GM12878 (cell line): ENCODE measurements at regions not wholly inside any gene's neighbourhood (a gene's known extent, or its start where the extent isn't known, plus 50 kb on each side); places are given as distances from the start of the nearest gene placed in this dataset.

Experiments used
- ATAC-seq: fragments of 200-7000 bp; cut with Tn5 transposase; 3 replicates; pipeline ENCODE4 v1.9.1; 2020; ENCODE audit warnings: mild to moderate bottlenecking, moderate library complexity
- BruUV-seq: library from RNA; stranded (reverse); fragments of 400-500 nt; replicated peaks from 2 replicates; lab custom pipeline; 2021; lab: Mats Ljungman, UMichigan
- CTCF ChIA-PET: fragments of 300-600 bp; sonication (Branson Sonifier 250); formaldehyde crosslinking; extraction: SDS; loops from one replicate; lab custom pipeline; 2021; ENCODE audit warnings: inconsistent platforms; lab: Yijun Ruan, JAX
- POLR2A ChIA-PET: fragments of 350-600 bp; formaldehyde crosslinking; extraction: SDS; loops from one replicate; lab custom pipeline; 2021; ENCODE audit warnings: inconsistent platforms; lab: Charles Lee
- RAD21 ChIA-PET: fragments of 300-600 bp; sonication (Branson Sonifier 250); formaldehyde crosslinking; loops from one replicate; lab custom pipeline; 2023; ENCODE audit warnings: antibody characterized with exemption; ENCODE audit not compliant: unreplicated experiment; lab: Charles Lee
- SMC1A ChIA-PET: fragments of 300-600 bp; sonication (Branson Sonifier 250); formaldehyde crosslinking; loops from one replicate; lab custom pipeline; 2023; ENCODE audit not compliant: unreplicated experiment, uncharacterized antibody; lab: Charles Lee
- DNase-seq: peaks from one replicate; pipeline ENCODE4 v3.0.0-alpha.2; 2011; ENCODE audit warnings: low read depth, low spot score
- FAIRE-seq: peaks from 3 replicates; lab custom pipeline; 2011; peaks lifted over from hg19 to GRCh38; lab: Jason Lieb, UNC
- H2AFZ ChIP-seq: 2 replicates; pipeline ENCODE4 v1.6.0; 2011; ENCODE audit warnings: low read depth, low read length, control low read depth; ENCODE audit not compliant: control insufficient read depth
- H3K27ac ChIP-seq: 2 replicates; pipeline ENCODE4 v1.5.1; 2011; ENCODE audit warnings: control low read depth; ENCODE audit not compliant: control insufficient read depth, insufficient read depth
- H3K27me3 ChIP-seq, 2 experiments: replicated peaks in 1 of 2; 2 replicates each; pipeline versions ENCODE4 v1.6.0 to v1.6.1; 2011; ENCODE audit warnings: low read length in 1 of 2; ENCODE audit not compliant: control insufficient read depth in 2 of 2, insufficient read depth in 2 of 2
- H3K36me3 ChIP-seq, 2 experiments: 2 replicates each; pipeline ENCODE4 v1.5.1; 2011; ENCODE audit warnings: low read length in 1 of 2; ENCODE audit not compliant: control insufficient read depth in 2 of 2, insufficient read depth in 2 of 2
- H3K4me1 ChIP-seq: 2 replicates; pipeline ENCODE4 v1.6.1; 2011; ENCODE audit warnings: mild to moderate bottlenecking, low read length, moderate library complexity, mixed read lengths; ENCODE audit not compliant: control insufficient read depth, insufficient read depth
- H3K4me2 ChIP-seq: 2 replicates; pipeline ENCODE4 v1.6.0; 2011; ENCODE audit warnings: control low read depth; ENCODE audit not compliant: control insufficient read depth, insufficient read depth
- H3K4me3 ChIP-seq: fragments of 200-600 bp; sonication (generic); 2 replicates; pipeline ENCODE4 v1.5.1; 2016
- H3K79me2 ChIP-seq: 2 replicates; pipeline ENCODE4 v1.6.0; 2011; ENCODE audit warnings: low read length; ENCODE audit not compliant: control insufficient read depth, insufficient read depth
- H3K9ac ChIP-seq: 2 replicates; pipeline ENCODE4 v1.8.0; 2011; ENCODE audit warnings: low read length, control low read depth, mixed read lengths; ENCODE audit not compliant: control insufficient read depth, insufficient read depth
- H3K9me3 ChIP-seq: replicated peaks from 3 replicates; pipeline ENCODE4 v1.5.1; 2011; ENCODE audit warnings: mild to moderate bottlenecking, low read length; ENCODE audit not compliant: control insufficient read depth, insufficient read depth
- H4K20me1 ChIP-seq: 2 replicates; pipeline ENCODE4 v1.6.0; 2011; ENCODE audit not compliant: control insufficient read depth, insufficient read depth
- CREB1 ChIP-seq: IDR thresholded peaks from 2 replicates; pipeline ENCODE4 v1.6.1; 2012; ENCODE audit warnings: low read depth, mild to moderate bottlenecking, inconsistent platforms
- POLR2AphosphoS5 ChIP-seq: IDR thresholded peaks from 2 replicates; pipeline ENCODE4 v1.6.1; 2011; ENCODE audit warnings: mild to moderate bottlenecking, low read length, inconsistent platforms
- SMAD5 ChIP-seq: IDR thresholded peaks from 2 replicates; pipeline ENCODE4 v1.6.1; 2016; ENCODE audit warnings: antibody characterized with exemption, low read depth
- ZNF217 ChIP-seq: fragments of 450-650 bp; IDR thresholded peaks from 2 replicates; pipeline ENCODE4 v1.6.1; 2017; ENCODE audit warnings: antibody characterized with exemption, mild to moderate bottlenecking
- WGBS: methylation state at CpG from one replicate; pipeline ENCODE4 v1.1.6; 2016; ENCODE audit warnings: low lambda C conversion rate; ENCODE audit not compliant: insufficient replicate concordance, insufficient coverage; ENCODE audit errors: missing lambda C conversion rate; 5-methylcytosine and 5-hydroxymethylcytosine counted together
- in situ Hi-C: fragments of 300-500 bp; cut with MboI; formaldehyde crosslinking; loops from 9 replicates; pipeline ENCODE4 v1.14.3; 2018; ENCODE audit warnings: mixed read lengths
- intact Hi-C: fragments of 100-400 bp; cut with micrococcal nuclease; formaldehyde crosslinking; loops from one replicate; pipeline ENCODE4 v1.14.2; 2022; ENCODE audit not compliant: unreplicated experiment
- TF ChIP-seq, protein P1 (sequence below): fragments of 450-650 bp; IDR thresholded peaks from 2 replicates; pipeline ENCODE4 v1.6.1; 2017; ENCODE audit warnings: low read depth, mild to moderate bottlenecking, moderate library complexity

DNA sequence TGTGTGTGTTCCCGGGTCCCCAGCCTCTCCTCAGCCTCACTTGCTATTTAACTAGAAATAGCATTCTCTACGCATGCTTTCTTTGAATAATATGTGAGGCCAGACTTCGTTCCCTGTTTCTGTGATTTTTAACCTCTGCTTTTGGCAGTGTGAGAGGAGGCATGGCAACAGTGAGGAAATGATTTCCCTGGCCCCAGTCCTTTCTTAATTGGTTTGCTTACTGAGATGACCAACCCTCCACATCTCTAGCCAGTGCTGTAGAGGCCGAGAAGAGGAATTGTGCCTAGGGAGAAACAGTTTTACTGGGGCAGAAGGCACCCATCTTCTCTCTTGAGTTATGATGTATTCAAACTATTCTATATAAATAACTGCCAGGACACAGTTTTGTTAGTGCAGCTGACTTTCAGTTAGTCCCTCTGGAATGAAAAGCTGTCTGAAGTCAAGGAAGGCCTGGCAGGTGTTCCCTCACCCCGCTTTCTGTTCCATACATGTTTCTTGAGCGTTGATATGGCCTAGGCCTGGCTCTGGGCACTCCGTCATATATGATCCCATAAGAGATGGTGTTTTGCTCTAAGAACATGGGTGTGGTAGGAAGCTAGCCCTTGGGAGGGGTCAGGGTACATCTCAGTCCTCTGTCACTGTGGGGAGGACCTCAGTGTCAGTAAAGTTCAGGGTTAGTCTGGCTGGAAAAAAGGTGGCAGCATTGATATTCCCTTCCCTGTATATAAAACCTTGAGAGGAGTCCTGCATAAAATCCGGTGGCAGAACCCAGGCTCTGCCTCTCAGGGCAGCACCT lies 73.7 kb upstream of the NPAS1 start:
- RAD21 ChIA-PET: interaction anchor here (2.1 kb wide), 1 partner anchor 84 kb away, joined by 6 read pairs; no protein-coding TSS in a partner anchor
- no peak for TF ChIP-seq ZNF217
- no peak for TF ChIP-seq SMAD5
- no peak for TF ChIP-seq POLR2AphosphoS5
- TF ChIP-seq, protein P1, sequence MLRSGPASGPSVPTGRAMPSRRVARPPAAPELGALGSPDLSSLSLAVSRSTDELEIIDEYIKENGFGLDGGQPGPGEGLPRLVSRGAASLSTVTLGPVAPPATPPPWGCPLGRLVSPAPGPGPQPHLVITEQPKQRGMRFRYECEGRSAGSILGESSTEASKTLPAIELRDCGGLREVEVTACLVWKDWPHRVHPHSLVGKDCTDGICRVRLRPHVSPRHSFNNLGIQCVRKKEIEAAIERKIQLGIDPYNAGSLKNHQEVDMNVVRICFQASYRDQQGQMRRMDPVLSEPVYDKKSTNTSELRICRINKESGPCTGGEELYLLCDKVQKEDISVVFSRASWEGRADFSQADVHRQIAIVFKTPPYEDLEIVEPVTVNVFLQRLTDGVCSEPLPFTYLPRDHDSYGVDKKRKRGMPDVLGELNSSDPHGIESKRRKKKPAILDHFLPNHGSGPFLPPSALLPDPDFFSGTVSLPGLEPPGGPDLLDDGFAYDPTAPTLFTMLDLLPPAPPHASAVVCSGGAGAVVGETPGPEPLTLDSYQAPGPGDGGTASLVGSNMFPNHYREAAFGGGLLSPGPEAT: no peak
- TF ChIP-seq CREB1: no peak
- TF ChIP-seq, all 136 proteins: peak for 0
- H3K27me3 ChIP-seq: no peaks in the 10 kb centered on the region
- intact Hi-C loops (no loop called here), in situ Hi-C loops (no loop called here)
- no peaks in the 10 kb centered on the region for H3K9me3 ChIP-seq
- SMC1A ChIA-PET: interaction anchor here (1.0 to 3.2 kb wide), 4 partner anchors 8 to 32 kb away, joined by 3 to 21 read pairs (median 4); no protein-coding TSS in a partner anchor
- POLR2A ChIA-PET: interaction anchor here (1.3 kb wide), 1 partner anchor 21 kb away, joined by 3 read pairs; no protein-coding TSS in a partner anchor
- BruUV-seq: no TSS peak
- over 99% methylated on average over 8 of the region's 8 CpGs for WGBS
- H3K9ac ChIP-seq: no peak overlapping the region
- H3K27ac ChIP-seq: no peak overlapping the region
- H2AFZ ChIP-seq: no peak overlapping the region
- H3K4me1 ChIP-seq: peaks cover 9% of the 10 kb centered on the region
- H4K20me1 ChIP-seq: 0 out of 2 replicates have a peak, but pooled peaks cover 2% of the 10 kb centered on the region
- ATAC-seq (no peak), FAIRE-seq (no peak), DNase-seq (no peak)
- CTCF ChIA-PET: interaction anchor here (0.8 to 1.0 kb wide), 3 partner anchors 45 to 90 kb away, joined by 4 read pairs; no protein-coding TSS in a partner anchor
- peaks cover 1 to 9% of the 10 kb centered on the region in 2 experiments for H3K36me3 ChIP-seq
- H3K4me3 ChIP-seq: no peak overlapping the region
- H3K79me2 ChIP-seq: peaks cover 4% of the 10 kb centered on the region
- H3K4me2 ChIP-seq: no peak overlapping the region
